SH-SY5Y (cell line): ENCODE measurements at regions not wholly inside any gene's neighbourhood (a gene's known extent, or its start where the extent isn't known, plus 50 kb on each side); places are given as distances from the start of the nearest gene placed in this dataset.

Source experiments
- GATA2 ChIP-seq: IDR thresholded peaks from 2 replicates; pipeline ENCODE4 v1.6.1; 2011; ENCODE audit warnings: mild to moderate bottlenecking, low read depth, low read length
- GATA3 ChIP-seq: IDR thresholded peaks from 2 replicates; pipeline ENCODE4 v1.6.1; 2011; ENCODE audit warnings: low read depth, mild to moderate bottlenecking, low read length, moderate library complexity

DNA sequence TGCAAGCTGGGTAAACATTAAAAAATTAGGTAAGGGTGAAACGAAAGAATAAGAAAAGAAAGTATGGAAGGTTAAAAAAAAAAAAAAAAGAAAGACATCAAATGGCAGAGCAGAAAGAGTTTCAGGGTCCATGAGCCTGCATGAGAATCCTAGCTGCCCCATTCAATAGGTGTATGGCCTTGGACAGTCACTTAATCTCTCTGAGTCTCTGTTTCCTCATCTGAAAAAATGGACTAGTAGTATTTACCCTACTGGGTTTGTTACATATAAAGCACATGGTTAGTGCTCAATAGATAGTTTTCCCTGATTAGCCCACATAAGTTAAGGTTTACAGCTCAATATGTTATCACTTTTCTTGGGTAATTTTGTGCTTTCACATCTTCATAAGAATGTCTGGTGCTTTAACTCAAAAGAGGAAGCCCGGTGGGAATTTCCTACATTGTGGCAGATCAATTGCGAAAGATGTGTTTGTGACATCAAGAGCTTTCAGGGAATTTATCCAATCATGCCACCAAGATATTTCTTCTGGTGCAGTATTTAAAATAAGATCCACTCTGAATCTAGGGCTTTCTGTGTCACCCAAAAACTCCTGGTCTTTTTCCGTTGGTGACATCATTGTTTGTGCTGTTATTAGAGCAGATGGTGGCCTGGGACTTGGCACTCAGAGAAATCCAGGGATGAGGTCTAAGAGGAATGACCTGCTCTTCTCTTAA lies 57.2 kb upstream of the UBE2E1 start:
- TF ChIP-seq GATA2: no peak
- no peak for TF ChIP-seq GATA3
